ENCODE measurements at regions not wholly inside any gene's neighbourhood (a gene's known extent, or its start where the extent isn't known, plus 50 kb on each side); places are given as distances from the start of the nearest gene placed in this dataset.

GRCh38 chr4:64516176-64516575, 106.9 kb upstream of the TECRL start:
- no peak for TF ChIP-seq CTCF (IDR thresholded peaks at IDR 0.05)
- no peak for TF ChIP-seq POLR2A (IDR thresholded peaks at IDR 0.05)
- no peak for TF ChIP-seq POLR2AphosphoS5 (IDR thresholded peaks at IDR 0.05)

Measured in transverse colon (tissue), 4 donors.